Thyroid gland (tissue), 4 donors: ENCODE measurements at regions not wholly inside any gene's neighbourhood (a gene's known extent, or its start where the extent isn't known, plus 50 kb on each side); places are given as distances from the start of the nearest gene placed in this dataset.

Experiments used
- DNase-seq, 2 donors: peaks; one replicate each; pipeline ENCODE4 v3.0.0-alpha.2; 2019
- H3K27ac ChIP-seq, 3 donors: fragments of 200-600 bp; sonication (generic); 1 replicate in 2 of 3; 2 replicates in 1 of 3; pipeline ENCODE4 v1.5.1; 2016 to 2019; ENCODE audit warnings: mild to moderate bottlenecking in 1 of 3, moderate library complexity in 1 of 3
- H3K27me3 ChIP-seq: fragments of 200-600 bp; sonication (generic); one replicate; pipeline ENCODE4 v1.5.1; 2019
- H3K36me3 ChIP-seq, 2 donors: fragments of 200-600 bp; sonication (generic); one replicate each; pipeline ENCODE4 v1.5.1; 2016 to 2019
- H3K4me1 ChIP-seq, 2 donors: fragments of 200-600 bp; sonication (generic); one replicate each; pipeline ENCODE4 v1.5.1; 2017 to 2019
- H3K4me3 ChIP-seq, 3 donors: fragments of 200-600 bp; sonication (generic); replicated peaks in 1 of 3; 1 replicate in 2 of 3; 2 replicates in 1 of 3; pipeline ENCODE4 v1.5.1; 2016; ENCODE audit warnings: mild to moderate bottlenecking in 1 of 3
- H3K9me3 ChIP-seq: fragments of 200-600 bp; sonication (generic); one replicate; pipeline ENCODE4 v1.5.1; 2017
- POLR2A ChIP-seq, 2 donors: fragments of 450-650 bp; IDR thresholded peaks; one replicate each; pipeline ENCODE4 v1.6.1; 2017; ENCODE audit warnings: antibody characterized with exemption in 2 of 2, mild to moderate bottlenecking in 2 of 2, moderate library complexity in 1 of 2
- WGBS, 2 donors: methylation state at CpG; one replicate each; pipeline ENCODE4 v1.1.5; 2017; 5-methylcytosine and 5-hydroxymethylcytosine counted together
- intact Hi-C: fragments of 100-400 bp; cut with DNase I; formaldehyde crosslinking; loops from one replicate; pipeline ENCODE4 v1.15.1; 2023
- TF ChIP-seq, protein P1 (sequence below), 6 experiments: fragments of 200-600 bp in 3 of 6; fragments of 450-650 bp in 3 of 6; sonication (generic) in 3 of 6; IDR thresholded peaks; one replicate each; pipeline ENCODE4 v1.5.1; 2016 to 2019; ENCODE audit warnings: antibody characterized with exemption in 6 of 6, mild to moderate bottlenecking in 2 of 6, inconsistent platforms in 1 of 6, moderate library complexity in 1 of 6

- TF ChIP-seq, protein P1, sequence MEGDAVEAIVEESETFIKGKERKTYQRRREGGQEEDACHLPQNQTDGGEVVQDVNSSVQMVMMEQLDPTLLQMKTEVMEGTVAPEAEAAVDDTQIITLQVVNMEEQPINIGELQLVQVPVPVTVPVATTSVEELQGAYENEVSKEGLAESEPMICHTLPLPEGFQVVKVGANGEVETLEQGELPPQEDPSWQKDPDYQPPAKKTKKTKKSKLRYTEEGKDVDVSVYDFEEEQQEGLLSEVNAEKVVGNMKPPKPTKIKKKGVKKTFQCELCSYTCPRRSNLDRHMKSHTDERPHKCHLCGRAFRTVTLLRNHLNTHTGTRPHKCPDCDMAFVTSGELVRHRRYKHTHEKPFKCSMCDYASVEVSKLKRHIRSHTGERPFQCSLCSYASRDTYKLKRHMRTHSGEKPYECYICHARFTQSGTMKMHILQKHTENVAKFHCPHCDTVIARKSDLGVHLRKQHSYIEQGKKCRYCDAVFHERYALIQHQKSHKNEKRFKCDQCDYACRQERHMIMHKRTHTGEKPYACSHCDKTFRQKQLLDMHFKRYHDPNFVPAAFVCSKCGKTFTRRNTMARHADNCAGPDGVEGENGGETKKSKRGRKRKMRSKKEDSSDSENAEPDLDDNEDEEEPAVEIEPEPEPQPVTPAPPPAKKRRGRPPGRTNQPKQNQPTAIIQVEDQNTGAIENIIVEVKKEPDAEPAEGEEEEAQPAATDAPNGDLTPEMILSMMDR (IDR thresholded peaks at IDR 0.05), result no peak
- TF ChIP-seq POLR2A (IDR thresholded peaks at IDR 0.05), result no peak
- Histone ChIP-seq H3K9me3 (no peaks in the 10 kb centered on the region), H3K4me1 (no peaks in the 10 kb centered on the region), H3K27ac (no peak overlapping the region), H3K4me3 (no peak overlapping the region), H3K27me3 (no peaks in the 10 kb centered on the region), H3K36me3 (no peaks in the 10 kb centered on the region)
- 84 to 91% methylated on average over 1 of the region's 1 CpG for WGBS, 2 donors
- intact Hi-C loops, result no loop called here
- no peak for DNase-seq
These were observed 902.3 kb upstream of the SLIT2 start for GRCh38 chr4:19349416-19349815.

DNA sequence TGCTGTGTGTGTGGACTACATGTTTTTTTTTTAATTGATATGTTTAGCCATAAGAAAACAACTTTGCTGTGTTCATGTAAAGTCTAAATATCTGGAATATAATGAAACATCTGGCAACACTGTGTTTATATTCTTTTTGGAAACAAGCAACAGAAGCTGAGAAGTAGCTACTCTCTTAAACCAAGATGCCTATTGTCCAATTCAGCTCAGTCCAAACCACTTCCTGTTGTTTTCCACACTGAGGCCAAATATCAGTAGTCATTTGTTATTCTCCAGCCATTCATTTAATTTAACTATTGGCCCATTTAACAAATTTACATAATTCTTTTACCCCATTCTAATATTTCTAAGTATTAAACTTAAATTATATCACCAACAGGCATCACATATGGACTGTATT, 903.0 kb upstream of the SLIT2 start:
- no peak overlapping the region for H3K27ac ChIP-seq
- intact Hi-C loops, result no loop called here
- TF ChIP-seq, protein P1 (IDR thresholded peaks at IDR 0.05), result no peak
- no peak for TF ChIP-seq POLR2A (IDR thresholded peaks at IDR 0.05)

GRCh38 chr4:19346636-19347035, 905.1 kb upstream of the SLIT2 start:
- 82 to 85% methylated on average over 3 of the region's 3 CpGs for WGBS, 2 donors
- H3K27ac ChIP-seq, result no peak overlapping the region
- H3K4me3 ChIP-seq, result no peak overlapping the region
- H3K27me3 ChIP-seq, result no peaks in the 10 kb centered on the region
- no peaks in the 10 kb centered on the region for H3K9me3 ChIP-seq
- no peaks in the 10 kb centered on the region for H3K4me1 ChIP-seq
- intact Hi-C loops, result no loop called here
- no peaks in the 10 kb centered on the region for H3K36me3 ChIP-seq
- TF ChIP-seq, protein P1 (IDR thresholded peaks at IDR 0.05), result no peak
- no peak for TF ChIP-seq POLR2A (IDR thresholded peaks at IDR 0.05)
- DNase-seq, result no peak

More for the DNA sequence above, 903.0 kb upstream of the SLIT2 start:
- DNase-seq, result no peak
- Histone ChIP-seq H3K36me3 (no peaks in the 10 kb centered on the region), H3K27me3 (no peaks in the 10 kb centered on the region), H3K4me3 (no peak overlapping the region), H3K4me1 (no peaks in the 10 kb centered on the region), H3K9me3 (no peaks in the 10 kb centered on the region)

GRCh38 chr4:19329631-19330030, 922.1 kb upstream of the SLIT2 start:
- Histone ChIP-seq H3K36me3 (no peaks in the 10 kb centered on the region), H3K27me3 (no peaks in the 10 kb centered on the region), H3K4me3 (no peak overlapping the region), H3K27ac (no peak overlapping the region), H3K9me3 (no peaks in the 10 kb centered on the region), H3K4me1 (no peaks in the 10 kb centered on the region)
- WGBS, 2 donors, result 84 to 87% methylated on average over 1 of the region's 1 CpG
- DNase-seq, result no peak
- intact Hi-C loops, result no loop called here
- TF ChIP-seq, protein P1 (IDR thresholded peaks at IDR 0.05), result no peak
- TF ChIP-seq POLR2A (IDR thresholded peaks at IDR 0.05), result no peak

DNA sequence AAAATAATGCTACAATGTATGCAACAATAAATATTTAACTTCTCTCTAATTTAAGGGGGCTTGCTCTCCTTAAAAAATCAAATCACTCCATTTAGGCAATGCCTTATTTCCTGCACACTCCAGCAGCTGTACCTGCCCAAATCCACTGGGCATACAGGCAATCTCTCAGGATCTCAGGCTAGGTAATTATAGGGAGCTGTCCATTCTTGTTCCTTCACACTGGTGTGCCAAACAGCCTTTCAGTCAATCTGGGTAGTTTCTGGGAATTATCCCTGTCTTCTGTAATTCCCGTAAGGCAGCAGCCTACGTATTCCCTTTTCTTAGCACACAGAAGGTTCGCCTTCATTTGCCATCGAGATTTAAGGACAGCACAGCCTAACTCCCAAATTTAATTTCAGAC, 922.6 kb upstream of the SLIT2 start:
- H3K27me3 ChIP-seq, result no peaks in the 10 kb centered on the region
- H3K9me3 ChIP-seq, result no peaks in the 10 kb centered on the region
- intact Hi-C loops, result no loop called here
- DNase-seq, result no peak
- 91 to 97% methylated on average over 4 of the region's 4 CpGs for WGBS, 2 donors
- TF ChIP-seq, protein P1 (IDR thresholded peaks at IDR 0.05), result no peak
- no peak for TF ChIP-seq POLR2A (IDR thresholded peaks at IDR 0.05)
- H3K4me1 ChIP-seq, result no peaks in the 10 kb centered on the region
- no peak overlapping the region for H3K4me3 ChIP-seq
- no peaks in the 10 kb centered on the region for H3K36me3 ChIP-seq
- H3K27ac ChIP-seq, result no peak overlapping the region
